HCT116 (cell line): ENCODE measurements at regions not wholly inside any gene's neighbourhood (a gene's known extent, or its start where the extent isn't known, plus 50 kb on each side); places are given as distances from the start of the nearest gene placed in this dataset.

ENCODE experiments used
- ATAC-seq: fragments of 200-7000 bp; cut with Tn5 transposase; 2 replicates; pipeline ENCODE4 v1.9.1; 2020; ENCODE audit warnings: mild to moderate bottlenecking, moderate library complexity
- BruUV-seq: library from RNA; stranded (reverse); fragments of 400-500 nt; replicated peaks from 2 replicates; lab custom pipeline; 2021; lab: Mats Ljungman, UMichigan
- CTCF ChIA-PET: fragments of 300-600 bp; sonication (Branson Sonifier 250); formaldehyde crosslinking; loops from one replicate; lab custom pipeline; 2021; ENCODE audit warnings: antibody characterized with exemption; lab: Charles Lee
- POLR2A ChIA-PET: fragments of 300-600, 350-600 bp; sonication (Branson Sonifier 250); formaldehyde crosslinking; loops from one replicate; lab custom pipeline; 2021; ENCODE audit warnings: antibody characterized with exemption; lab: Charles Lee
- RAD21 ChIA-PET, 2 experiments: fragments of 300-600 bp; sonication (Branson Sonifier 250); formaldehyde crosslinking; loops; one replicate each; lab custom pipeline; 2023; ENCODE audit warnings: low total read pairs in 2 of 2; ENCODE audit not compliant: uncharacterized antibody in 2 of 2, unreplicated experiment in 2 of 2, low non-redundant PET in 1 of 2; lab: Charles Lee
- DNase-seq: peaks from one replicate; pipeline ENCODE4 v3.0.0-alpha.2; 2010; ENCODE audit warnings: low read depth, low spot score
- H2AFZ ChIP-seq: fragments of 200-600 bp; shearing (Covaris generic), sonication (generic); 2 replicates; pipeline ENCODE4 v1.6.1; 2017; ENCODE audit warnings: low read depth, mixed run types, mixed read lengths, antibody characterized with exemption, low read length; ENCODE audit not compliant: poor library complexity, severe bottlenecking
- H3K27ac ChIP-seq: 2 replicates; pipeline ENCODE4 v1.5.1; 2012; ENCODE audit warnings: low read depth, low read length
- H3K27me3 ChIP-seq: fragments of 200-600 bp; sonication (generic); 2 replicates; pipeline ENCODE4 v1.6.1; 2016; ENCODE audit warnings: mixed run types, low read length, mixed read lengths; ENCODE audit not compliant: insufficient read depth
- H3K36me3 ChIP-seq, 2 experiments: fragments of 200-500 bp in 1 of 2; fragments of 200-600 bp in 1 of 2; sonication (Bioruptor generic) in 1 of 2; sonication (generic) in 1 of 2; 2 replicates each; pipeline versions ENCODE4 v1.5.1 to v1.6.1; 2014 to 2016; ENCODE audit warnings: low read length in 2 of 2, inconsistent platforms in 1 of 2, mixed read lengths in 1 of 2, mixed run types in 1 of 2; ENCODE audit not compliant: insufficient read depth in 2 of 2, control insufficient read depth in 1 of 2
- H3K4me1 ChIP-seq, 2 experiments: fragments of 200-600 bp in 1 of 2; sonication (generic) in 1 of 2; 2 replicates each; pipeline versions ENCODE4 v1.5.1 to v1.6.1; 2012 to 2017; ENCODE audit warnings: low read length in 2 of 2, inconsistent platforms in 1 of 2, mild to moderate bottlenecking in 1 of 2, mixed read lengths in 1 of 2, mixed run types in 1 of 2, moderate library complexity in 1 of 2; ENCODE audit not compliant: insufficient read depth in 2 of 2, control insufficient read depth in 1 of 2
- H3K4me2 ChIP-seq: fragments of 200-600 bp; sonication (generic); 2 replicates; pipeline ENCODE4 v1.6.1; 2017; ENCODE audit warnings: mixed run types, low read length, mixed read lengths
- H3K4me3 ChIP-seq, 2 experiments: fragments of 200-600 bp in 1 of 2; sonication (generic) in 1 of 2; replicated peaks in 1 of 2; 2 replicates each; pipeline ENCODE4 v1.5.1; 2011 to 2016; ENCODE audit warnings: low read length in 2 of 2, control low read depth in 1 of 2, low read depth in 1 of 2, mild to moderate bottlenecking in 1 of 2, mixed read lengths in 1 of 2, mixed run types in 1 of 2
- H3K79me2 ChIP-seq: fragments of 200-600 bp; sonication (generic); 2 replicates; pipeline ENCODE4 v1.6.1; 2017; ENCODE audit warnings: mild to moderate bottlenecking, mixed run types, low read length, moderate library complexity, mixed read lengths; ENCODE audit not compliant: insufficient read depth
- H3K9ac ChIP-seq: fragments of 200-600 bp; sonication (generic); 2 replicates; pipeline ENCODE4 v1.6.1; 2016; ENCODE audit warnings: low read length, mixed read lengths
- H3K9me2 ChIP-seq: fragments of 200-600 bp; sonication (generic), shearing (Covaris generic); 2 replicates; pipeline ENCODE4 v1.6.1; 2017; ENCODE audit warnings: mixed run types, mild to moderate bottlenecking, moderate library complexity; ENCODE audit not compliant: insufficient read depth
- H3K9me3 ChIP-seq, 2 experiments: fragments of 200-500 bp in 1 of 2; fragments of 200-600 bp in 1 of 2; sonication (Bioruptor generic) in 1 of 2; sonication (generic) in 1 of 2; 2 replicates each; pipeline ENCODE4 v1.6.1; 2014 to 2017; ENCODE audit warnings: low read length in 2 of 2, mixed read lengths in 2 of 2, inconsistent platforms in 1 of 2, low read depth in 1 of 2, mild to moderate bottlenecking in 1 of 2, mixed run types in 1 of 2, moderate library complexity in 1 of 2; ENCODE audit not compliant: control insufficient read depth in 1 of 2, insufficient read depth in 1 of 2
- H4K20me1 ChIP-seq: fragments of 200-600 bp; sonication (generic), shearing (Covaris generic); 2 replicates; pipeline ENCODE4 v1.6.1; 2017; ENCODE audit warnings: mixed run types, mild to moderate bottlenecking, moderate library complexity; ENCODE audit not compliant: insufficient read depth
- CEBPB ChIP-seq: IDR thresholded peaks from 2 replicates; pipeline ENCODE4 v1.6.1; 2012; ENCODE audit warnings: low read depth
- EZH2 ChIP-seq: fragments of 200-600 bp; sonication (generic); IDR thresholded peaks from 2 replicates; pipeline ENCODE4 v1.6.1; 2017; ENCODE audit warnings: antibody characterized with exemption, mixed run types
- EZH2phosphoT487 ChIP-seq: fragments of 200-600 bp; IDR thresholded peaks from 2 replicates; pipeline ENCODE4 v1.6.1; 2018; ENCODE audit warnings: antibody characterized with exemption, borderline replicate concordance
- RAD21 ChIP-seq: IDR thresholded peaks from 2 replicates; pipeline ENCODE4 v1.6.1; 2012; ENCODE audit warnings: low read depth, mild to moderate bottlenecking
- ZFX ChIP-seq: fragments of 450-650 bp; IDR thresholded peaks from 2 replicates; pipeline ENCODE4 v1.6.1; 2017
- intact Hi-C: fragments of 100-400 bp; cut with micrococcal nuclease; formaldehyde crosslinking; loops from 2 replicates; pipeline ENCODE4 v1.10.0; 2022

DNA sequence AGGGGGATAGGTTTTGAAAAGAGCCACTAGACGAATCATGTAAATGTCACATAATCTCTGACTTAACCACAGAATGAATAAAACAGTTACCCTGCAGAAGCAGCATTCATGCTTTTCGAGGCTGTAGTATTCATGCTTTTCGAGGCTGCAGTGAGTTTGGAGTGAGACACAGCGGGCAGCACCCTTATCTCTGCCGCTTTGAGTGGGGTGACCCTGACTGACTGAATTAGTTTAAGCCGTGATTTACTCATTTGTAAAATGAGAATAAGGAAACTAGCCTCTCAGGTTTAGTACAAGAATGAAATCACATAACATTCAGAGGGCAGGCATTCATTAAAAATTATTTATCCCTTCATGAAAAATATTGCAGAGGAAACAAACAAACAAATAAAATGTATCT, 92.8 kb upstream of the KMT2C start:
- Histone ChIP-seq H3K4me2 (no peak overlapping the region), H4K20me1 (no peaks in the 10 kb centered on the region), H3K4me1 (no peaks in the 10 kb centered on the region), H2AFZ (no peak overlapping the region), H3K9me2 (no peaks in the 10 kb centered on the region), H3K36me3 (no peaks in the 10 kb centered on the region), H3K27ac (no peak overlapping the region), H3K4me3 (no peak overlapping the region), H3K27me3 (no peaks in the 10 kb centered on the region), H3K79me2 (no peaks in the 10 kb centered on the region), H3K9me3 (no peaks in the 10 kb centered on the region), H3K9ac (no peak overlapping the region)
- no TSS peak for BruUV-seq
- ChIA-PET CTCF (no interaction called here), POLR2A (no interaction called here), RAD21 (no interaction called here)
- no peak for ATAC-seq
- no peak for TF ChIP-seq EZH2phosphoT487
- no peak for TF ChIP-seq EZH2
- no peak for TF ChIP-seq ZFX
- TF ChIP-seq RAD21 = no peak
- intact Hi-C loops = no loop called here
- no peak for DNase-seq

DNA sequence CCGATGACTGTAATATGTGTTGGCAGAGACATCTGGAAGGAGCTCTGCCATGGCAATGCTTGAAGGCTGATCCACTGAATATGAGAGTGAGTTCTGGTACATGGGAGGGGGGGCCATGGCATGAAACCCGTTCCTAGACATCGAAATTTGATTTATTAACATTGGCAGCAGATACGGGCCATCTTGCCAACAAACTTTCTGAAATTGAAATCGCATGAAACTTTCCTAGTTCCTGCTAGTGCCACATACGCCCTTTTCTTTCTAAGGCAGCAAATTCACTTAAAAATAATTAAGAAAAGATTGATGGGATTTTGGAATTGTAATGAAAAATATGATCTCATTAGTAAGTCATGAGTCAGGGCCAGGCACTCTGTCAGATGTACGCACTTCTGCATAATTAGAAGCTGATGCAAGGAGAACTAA, 91.8 kb upstream of the KMT2C start:
- Histone ChIP-seq H3K36me3 (no peaks in the 10 kb centered on the region), H3K27ac (no peak overlapping the region), H3K9me2 (no peaks in the 10 kb centered on the region), H2AFZ (no peak overlapping the region), H3K4me2 (no peak overlapping the region), H3K27me3 (no peaks in the 10 kb centered on the region), H3K4me3 (no peak overlapping the region), H3K9me3 (no peaks in the 10 kb centered on the region), H4K20me1 (no peaks in the 10 kb centered on the region), H3K9ac (no peak overlapping the region), H3K4me1 (peaks cover 0 to under 1% of the 10 kb centered on the region in 2 experiments; a peak in 1 of 4 replicates), H3K79me2 (no peaks in the 10 kb centered on the region)
- RAD21 ChIA-PET = no interaction called here
- CTCF ChIA-PET = no interaction called here
- POLR2A ChIA-PET = no interaction called here
- DNase-seq (no peak), ATAC-seq (no peak)
- intact Hi-C loops = no loop called here
- BruUV-seq = no TSS peak
- no peak for TF ChIP-seq CEBPB
